ENCODE measurements at regions not wholly inside any gene's neighbourhood (a gene's known extent, or its start where the extent isn't known, plus 50 kb on each side); places are given as distances from the start of the nearest gene placed in this dataset.

DNA sequence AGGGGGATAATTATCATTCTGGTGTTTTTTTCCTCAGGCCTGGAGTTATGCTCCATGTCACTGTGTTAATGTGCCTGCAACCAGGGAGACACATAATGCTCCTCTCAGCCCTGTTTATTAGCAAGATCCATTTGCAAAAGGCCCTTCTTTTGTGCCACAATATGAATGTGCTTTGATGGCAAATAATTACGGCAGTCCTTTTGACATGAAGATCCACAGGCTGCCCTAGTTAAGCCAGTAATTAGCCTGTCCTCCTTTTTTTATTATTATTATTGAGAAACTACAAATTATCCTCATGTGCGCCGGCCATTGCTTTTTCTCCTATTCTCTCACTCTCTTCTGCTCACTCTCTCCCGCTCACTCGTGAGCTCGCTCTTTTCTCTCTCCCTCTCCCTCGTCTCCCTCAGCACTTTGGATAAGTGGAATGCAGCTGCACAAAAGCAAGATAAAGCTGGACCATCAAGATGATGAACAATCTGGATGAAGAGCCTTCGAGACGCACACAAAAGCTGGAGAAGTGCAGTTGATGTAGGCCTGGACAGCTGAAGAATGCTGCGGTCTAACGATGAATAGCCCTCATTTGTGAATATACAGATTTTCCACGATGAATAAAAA lies 762.3 kb downstream of the BCL11A start:
- TF ChIP-seq, protein P1, sequence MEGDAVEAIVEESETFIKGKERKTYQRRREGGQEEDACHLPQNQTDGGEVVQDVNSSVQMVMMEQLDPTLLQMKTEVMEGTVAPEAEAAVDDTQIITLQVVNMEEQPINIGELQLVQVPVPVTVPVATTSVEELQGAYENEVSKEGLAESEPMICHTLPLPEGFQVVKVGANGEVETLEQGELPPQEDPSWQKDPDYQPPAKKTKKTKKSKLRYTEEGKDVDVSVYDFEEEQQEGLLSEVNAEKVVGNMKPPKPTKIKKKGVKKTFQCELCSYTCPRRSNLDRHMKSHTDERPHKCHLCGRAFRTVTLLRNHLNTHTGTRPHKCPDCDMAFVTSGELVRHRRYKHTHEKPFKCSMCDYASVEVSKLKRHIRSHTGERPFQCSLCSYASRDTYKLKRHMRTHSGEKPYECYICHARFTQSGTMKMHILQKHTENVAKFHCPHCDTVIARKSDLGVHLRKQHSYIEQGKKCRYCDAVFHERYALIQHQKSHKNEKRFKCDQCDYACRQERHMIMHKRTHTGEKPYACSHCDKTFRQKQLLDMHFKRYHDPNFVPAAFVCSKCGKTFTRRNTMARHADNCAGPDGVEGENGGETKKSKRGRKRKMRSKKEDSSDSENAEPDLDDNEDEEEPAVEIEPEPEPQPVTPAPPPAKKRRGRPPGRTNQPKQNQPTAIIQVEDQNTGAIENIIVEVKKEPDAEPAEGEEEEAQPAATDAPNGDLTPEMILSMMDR (conservative IDR thresholded peaks at IDR 0.05): no peak
- TF ChIP-seq EZH2 (IDR thresholded peaks at IDR 0.05; ENCODE audit: low read depth): no peak

All from PC-9 (cell line).